H9 (cell line): ENCODE measurements at regions not wholly inside any gene's neighbourhood (a gene's known extent, or its start where the extent isn't known, plus 50 kb on each side); places are given as distances from the start of the nearest gene placed in this dataset.

Experiments used
- DNase-seq: peaks from one replicate; pipeline ENCODE4 v3.0.0-alpha.2; 2017
- H2AFZ ChIP-seq: one replicate; pipeline ENCODE4 v1.6.1; 2013; ENCODE audit warnings: mild to moderate bottlenecking, low read length, control low read depth, moderate library complexity
- H2AK5ac ChIP-seq: 2 replicates; pipeline ENCODE4 v1.6.1; 2013; ENCODE audit warnings: low read length, control low read depth, mixed read lengths; ENCODE audit not compliant: insufficient read length
- H2BK120ac ChIP-seq: one replicate; pipeline ENCODE4 v1.6.1; 2013; ENCODE audit warnings: low read depth, mild to moderate bottlenecking, low read length, control low read depth, inconsistent platforms; ENCODE audit not compliant: poor library complexity, severe bottlenecking
- H2BK12ac ChIP-seq: 2 replicates; pipeline ENCODE4 v1.6.1; 2013; ENCODE audit warnings: low read length, control low read depth, mixed read lengths, low read depth; ENCODE audit not compliant: insufficient read length
- H2BK15ac ChIP-seq: 2 replicates; pipeline ENCODE4 v1.6.1; 2013; ENCODE audit warnings: low read depth, low read length, control low read depth
- H2BK20ac ChIP-seq: one replicate; pipeline ENCODE4 v1.6.1; 2013; ENCODE audit warnings: low read depth, mild to moderate bottlenecking, low read length, control low read depth, inconsistent platforms; ENCODE audit not compliant: poor library complexity, severe bottlenecking
- H2BK5ac ChIP-seq: 2 replicates; pipeline ENCODE4 v1.6.1; 2013; ENCODE audit warnings: low read length, control low read depth, mixed read lengths; ENCODE audit not compliant: insufficient read length
- H3K14ac ChIP-seq: 2 replicates; pipeline ENCODE4 v1.6.1; 2013; ENCODE audit warnings: low read length, control low read depth; ENCODE audit not compliant: insufficient read depth
- H3K18ac ChIP-seq: 2 replicates; pipeline ENCODE4 v1.6.1; 2013; ENCODE audit warnings: low read depth, mild to moderate bottlenecking, mixed read lengths, low read length, control low read depth; ENCODE audit not compliant: insufficient read length
- H3K23ac ChIP-seq: 2 replicates; pipeline ENCODE4 v1.6.1; 2013; ENCODE audit warnings: low read length, control low read depth, mixed read lengths, low read depth; ENCODE audit not compliant: insufficient read length
- H3K23me2 ChIP-seq: 2 replicates; pipeline ENCODE4 v1.6.1; 2013; ENCODE audit warnings: low read depth, mild to moderate bottlenecking, mixed read lengths, low read length, control low read depth; ENCODE audit not compliant: insufficient read length, poor library complexity, severe bottlenecking
- H3K27ac ChIP-seq: 2 replicates; pipeline ENCODE4 v1.5.1; 2013; ENCODE audit warnings: low read length, control low read depth, mixed read lengths, low read depth; ENCODE audit not compliant: insufficient read length
- H3K27me3 ChIP-seq: 2 replicates; pipeline ENCODE4 v1.6.1; 2013; ENCODE audit warnings: low read length, control low read depth, inconsistent platforms; ENCODE audit not compliant: insufficient read depth
- H3K4ac ChIP-seq: 2 replicates; pipeline ENCODE4 v1.6.1; 2013; ENCODE audit warnings: low read depth, mild to moderate bottlenecking, control low read depth, inconsistent platforms, low read length, moderate library complexity
- H3K4me1 ChIP-seq: 2 replicates; pipeline ENCODE4 v1.6.1; 2013; ENCODE audit warnings: low read length, control low read depth, inconsistent platforms; ENCODE audit not compliant: insufficient read depth
- H3K4me2 ChIP-seq: 2 replicates; pipeline ENCODE4 v1.6.1; 2013; ENCODE audit warnings: low read length, control low read depth, mixed read lengths; ENCODE audit not compliant: insufficient read length, insufficient read depth
- H3K56ac ChIP-seq: 2 replicates; pipeline ENCODE4 v1.6.1; 2013; ENCODE audit warnings: low read depth, mild to moderate bottlenecking, mixed read lengths, low read length, control low read depth; ENCODE audit not compliant: insufficient read length
- H3K79me1 ChIP-seq: 2 replicates; pipeline ENCODE4 v1.6.1; 2013; ENCODE audit warnings: low read depth, mild to moderate bottlenecking, moderate library complexity, low read length, control low read depth, inconsistent platforms; ENCODE audit not compliant: insufficient read depth, poor library complexity, severe bottlenecking
- H3K79me2 ChIP-seq: 2 replicates; pipeline ENCODE4 v1.6.1; 2013; ENCODE audit warnings: low read length, control low read depth, inconsistent platforms; ENCODE audit not compliant: insufficient read depth
- H3K9ac ChIP-seq: 2 replicates; pipeline ENCODE4 v1.6.1; 2013; ENCODE audit warnings: low read length, control low read depth, mixed read lengths; ENCODE audit not compliant: insufficient read length; ENCODE audit errors: extremely low read depth
- H3K9me3 ChIP-seq: one replicate; pipeline ENCODE4 v1.6.1; 2013; ENCODE audit warnings: low read depth, low read length, inconsistent platforms; ENCODE audit not compliant: control insufficient read depth
- H3T11ph ChIP-seq: one replicate; pipeline ENCODE4 v1.6.1; 2013; ENCODE audit warnings: mild to moderate bottlenecking, low read length, control low read depth, inconsistent platforms
- H4K20me1 ChIP-seq: one replicate; pipeline ENCODE4 v1.6.1; 2013; ENCODE audit not compliant: control insufficient read depth, insufficient read length, insufficient read depth
- H4K5ac ChIP-seq: 2 replicates; pipeline ENCODE4 v1.6.1; 2013; ENCODE audit warnings: low read depth, mild to moderate bottlenecking, mixed read lengths, low read length, control low read depth; ENCODE audit not compliant: insufficient read length
- H4K8ac ChIP-seq: replicated peaks from 2 replicates; pipeline ENCODE4 v1.6.1; 2013; ENCODE audit warnings: low read length, control low read depth, mixed read lengths, low read depth; ENCODE audit not compliant: insufficient read length
- H4K91ac ChIP-seq: 2 replicates; pipeline ENCODE4 v1.6.1; 2013; ENCODE audit warnings: low read depth, mild to moderate bottlenecking, moderate library complexity, mixed read lengths, low read length, control low read depth; ENCODE audit not compliant: insufficient read length
- H3K27ac Mint-ChIP-seq, 3 experiments: 2 replicates in 2 of 3; 3 replicates in 1 of 3; pipeline ENCODE4 v1.8.0; 2020 to 2021; ENCODE audit warnings: mixed read lengths in 3 of 3, mild to moderate bottlenecking in 1 of 3, moderate library complexity in 1 of 3
- H3K27me3 Mint-ChIP-seq: 2 replicates; pipeline ENCODE4 v1.8.0; 2021; ENCODE audit warnings: low read depth, mild to moderate bottlenecking, moderate library complexity, mixed read lengths
- H3K36me3 Mint-ChIP-seq, 3 experiments: 2 replicates in 2 of 3; 3 replicates in 1 of 3; pipeline ENCODE4 v1.8.0; 2020 to 2021; ENCODE audit warnings: low read depth in 3 of 3, mixed read lengths in 3 of 3; ENCODE audit not compliant: insufficient read depth in 1 of 3
- H3K4me1 Mint-ChIP-seq, 2 experiments: 2 replicates each; pipeline ENCODE4 v1.8.0; 2020; ENCODE audit warnings: mixed read lengths in 2 of 2
- H3K4me3 Mint-ChIP-seq, 2 experiments: 2 replicates in 1 of 2; 3 replicates in 1 of 2; pipeline ENCODE4 v1.8.0; 2020 to 2021; ENCODE audit warnings: mild to moderate bottlenecking in 2 of 2, mixed read lengths in 2 of 2, moderate library complexity in 1 of 2
- H3K9me3 Mint-ChIP-seq, 2 experiments: 2 replicates in 1 of 2; 3 replicates in 1 of 2; pipeline ENCODE4 v1.8.0; 2020; ENCODE audit warnings: mild to moderate bottlenecking in 2 of 2, mixed read lengths in 2 of 2, moderate library complexity in 1 of 2
- CTCF ChIP-seq: fragments of 200-600 bp; sonication (generic); conservative IDR thresholded peaks from 3 replicates; pipeline ENCODE4 v1.8.0; 2021; ENCODE audit warnings: antibody characterized with exemption, mild to moderate bottlenecking
- WGBS: extraction: QIAGEN DNeasy Blood & Tissue Kit; methylation state at CpG from one replicate; pipeline ENCODE4 v1.1.7; 2013; ENCODE audit warnings: missing lambda C conversion rate, low lambda C conversion rate, mixed read lengths; ENCODE audit not compliant: insufficient read length; ENCODE audit errors: extremely low coverage; 5-methylcytosine and 5-hydroxymethylcytosine counted together

- no peak overlapping the region for H3K4me3 Mint-ChIP-seq
- H3K27me3 Mint-ChIP-seq, result no peaks in the 10 kb centered on the region
- no peak overlapping the region for H3K23ac ChIP-seq
- H3K27ac ChIP-seq, result no peak overlapping the region
- no peak overlapping the region for H4K91ac ChIP-seq
- peak overlapping the region in 1 of 3 experiments; percentile 44; a peak in 1 of 7 replicates for H3K27ac Mint-ChIP-seq
- H2BK120ac ChIP-seq, result no peak overlapping the region
- H2AK5ac ChIP-seq, result no peak overlapping the region
- H3K27me3 ChIP-seq, result no peaks in the 10 kb centered on the region
- no peak overlapping the region for H2BK12ac ChIP-seq
- no peaks in the 10 kb centered on the region for H4K20me1 ChIP-seq
- no peak overlapping the region for H2BK15ac ChIP-seq
- no CpG with 5 or more reads among the region's 11 CpGs for WGBS
- H3K9ac ChIP-seq, result no peak overlapping the region
- H3K9me3 ChIP-seq, result no peaks in the 10 kb centered on the region
- no peak overlapping the region for H3K56ac ChIP-seq
- no peak overlapping the region for H4K8ac ChIP-seq
- H3K4ac ChIP-seq, result no peak overlapping the region
- no peak overlapping the region for H3K14ac ChIP-seq
- no peak overlapping the region for H3K4me2 ChIP-seq
- peaks cover 5 to 28% (median 11%) of the 10 kb centered on the region in 3 experiments for H3K36me3 Mint-ChIP-seq
- peaks cover 8 to 15% of the 10 kb centered on the region in 2 experiments for H3K4me1 Mint-ChIP-seq
- no peak overlapping the region for H3K18ac ChIP-seq
- no peaks in the 10 kb centered on the region for H3K23me2 ChIP-seq
- no peak overlapping the region for H3T11ph ChIP-seq
- 0 out of 2 replicates have a peak, but pooled peaks cover 3% of the 10 kb centered on the region for H3K4me1 ChIP-seq
- no peak overlapping the region for H4K5ac ChIP-seq
- no peak for TF ChIP-seq CTCF
- H2BK20ac ChIP-seq, result no peak overlapping the region
- H3K79me1 ChIP-seq, result no peaks in the 10 kb centered on the region
- no peak overlapping the region for H2AFZ ChIP-seq
- peaks cover 8 to 20% of the 10 kb centered on the region in 2 experiments; a peak in 4 of 5 replicates for H3K9me3 Mint-ChIP-seq
- H2BK5ac ChIP-seq, result no peak overlapping the region
- no peaks in the 10 kb centered on the region for H3K79me2 ChIP-seq
- DNase-seq, result no peak
These were observed 154.7 kb upstream of the RMP24 start for GRCh38 chr18:35817604-35818352.
